Lung (tissue), 11 donors: ENCODE measurements at regions not wholly inside any gene's neighbourhood (a gene's known extent, or its start where the extent isn't known, plus 50 kb on each side); places are given as distances from the start of the nearest gene placed in this dataset.

Experiments
- ATAC-seq: fragments of 200-7000 bp; cut with Tn5 transposase; one replicate; pipeline ENCODE4 v1.9.1; 2020; ENCODE audit warnings: moderate number of reproducible peaks; ENCODE audit not compliant: insufficient read depth, low FRiP score
- DNase-seq, 3 donors: peaks; one replicate each; pipeline ENCODE4 v3.0.0-alpha.2; 2013 to 2017
- H3K27ac ChIP-seq, 2 donors: one replicate each; pipeline ENCODE4 v1.5.1; 2013; ENCODE audit warnings: mild to moderate bottlenecking in 2 of 2, moderate library complexity in 2 of 2, control low read depth in 1 of 2, inconsistent platforms in 1 of 2, low read depth in 1 of 2, low read length in 1 of 2
- H3K27me3 ChIP-seq, 3 donors: one replicate each; pipeline ENCODE4 v1.5.1; 2013; ENCODE audit warnings: low read length in 2 of 3; ENCODE audit not compliant: control insufficient read depth in 3 of 3, insufficient read depth in 3 of 3
- H3K36me3 ChIP-seq, 4 donors: one replicate each; pipeline ENCODE4 v1.5.1; 2013; ENCODE audit warnings: low read length in 4 of 4, mild to moderate bottlenecking in 1 of 4, moderate library complexity in 1 of 4; ENCODE audit not compliant: control insufficient read depth in 4 of 4, insufficient read depth in 4 of 4
- H3K4me1 ChIP-seq, 5 donors: one replicate each; pipeline ENCODE4 v1.5.1; 2013; ENCODE audit warnings: low read length in 5 of 5, mild to moderate bottlenecking in 2 of 5, moderate library complexity in 1 of 5; ENCODE audit not compliant: control insufficient read depth in 5 of 5, insufficient read depth in 5 of 5
- H3K4me3 ChIP-seq: one replicate; pipeline ENCODE4 v1.5.1; 2013; ENCODE audit warnings: mild to moderate bottlenecking, control low read depth, moderate library complexity
- H3K9ac ChIP-seq, 2 donors: one replicate each; pipeline ENCODE4 v1.5.1; 2013; ENCODE audit warnings: low read length in 2 of 2, control low read depth in 1 of 2; ENCODE audit not compliant: insufficient read depth in 1 of 2
- H3K9me3 ChIP-seq, 4 donors: one replicate each; pipeline ENCODE4 v1.5.1; 2013; ENCODE audit warnings: low read length in 3 of 4, mild to moderate bottlenecking in 1 of 4, moderate library complexity in 1 of 4; ENCODE audit not compliant: control insufficient read depth in 4 of 4, insufficient read depth in 3 of 4
- WGBS, 2 donors: extraction: QIAGEN DNeasy Blood & Tissue Kit; methylation state at CpG; one replicate each; pipeline ENCODE4 v1.1.7; 2013; 5-methylcytosine and 5-hydroxymethylcytosine counted together
- TF ChIP-seq, protein P1 (sequence below): IDR thresholded peaks from 2 replicates; pipeline ENCODE4 v1.5.1; 2012; ENCODE audit warnings: mild to moderate bottlenecking; ENCODE audit errors: control extremely low read depth, extremely low read depth
- donor health status: control.
- donor health status: control.
- donor health status: Bipolar disorder and iron deficiency.
- donor health status: healthy.
- donor health status: DM: yes; HTN: yes; CAD: no.

DNA sequence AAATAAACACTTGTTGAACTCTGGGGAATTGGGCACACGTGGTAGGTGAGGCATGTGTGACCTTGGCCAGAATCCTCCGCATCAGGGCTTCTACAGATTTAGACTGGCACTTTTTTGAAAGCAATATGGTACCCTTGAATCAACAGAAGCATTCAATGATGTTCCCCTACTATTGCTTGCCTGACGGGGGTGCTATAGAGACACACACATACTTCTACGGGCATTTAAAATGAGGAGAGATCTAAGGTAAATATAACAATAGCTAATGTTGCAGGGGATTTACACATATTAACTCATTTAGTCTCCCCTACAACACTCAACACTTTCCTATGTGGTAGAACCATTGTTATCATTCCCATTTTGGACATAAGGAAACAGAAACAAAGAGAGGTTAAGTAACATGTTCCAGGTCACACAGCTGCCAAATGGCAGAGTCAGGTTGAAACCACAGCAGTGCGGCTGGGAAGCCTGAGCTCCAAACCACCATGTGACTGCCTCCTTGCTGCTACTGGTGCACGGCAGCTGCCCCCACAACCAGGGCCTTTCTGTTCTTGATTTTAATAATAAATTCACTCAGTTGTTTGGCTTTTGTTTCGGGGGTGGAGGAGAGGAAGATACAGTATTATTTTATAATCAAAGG, 147.4 kb downstream of the ZNF281 start:
- no peak for DNase-seq
- Histone ChIP-seq H3K4me1 (no peaks in the 10 kb centered on the region), H3K27me3 (no peaks in the 10 kb centered on the region), H3K9ac (no peak overlapping the region), H3K9me3 (no peaks in the 10 kb centered on the region), H3K36me3 (no peaks in the 10 kb centered on the region), H3K4me3 (no peak overlapping the region), H3K27ac (no peak overlapping the region)
- WGBS, 2 donors = 89 to 91% methylated on average over 7 of the region's 7 CpGs
- TF ChIP-seq, protein P1, sequence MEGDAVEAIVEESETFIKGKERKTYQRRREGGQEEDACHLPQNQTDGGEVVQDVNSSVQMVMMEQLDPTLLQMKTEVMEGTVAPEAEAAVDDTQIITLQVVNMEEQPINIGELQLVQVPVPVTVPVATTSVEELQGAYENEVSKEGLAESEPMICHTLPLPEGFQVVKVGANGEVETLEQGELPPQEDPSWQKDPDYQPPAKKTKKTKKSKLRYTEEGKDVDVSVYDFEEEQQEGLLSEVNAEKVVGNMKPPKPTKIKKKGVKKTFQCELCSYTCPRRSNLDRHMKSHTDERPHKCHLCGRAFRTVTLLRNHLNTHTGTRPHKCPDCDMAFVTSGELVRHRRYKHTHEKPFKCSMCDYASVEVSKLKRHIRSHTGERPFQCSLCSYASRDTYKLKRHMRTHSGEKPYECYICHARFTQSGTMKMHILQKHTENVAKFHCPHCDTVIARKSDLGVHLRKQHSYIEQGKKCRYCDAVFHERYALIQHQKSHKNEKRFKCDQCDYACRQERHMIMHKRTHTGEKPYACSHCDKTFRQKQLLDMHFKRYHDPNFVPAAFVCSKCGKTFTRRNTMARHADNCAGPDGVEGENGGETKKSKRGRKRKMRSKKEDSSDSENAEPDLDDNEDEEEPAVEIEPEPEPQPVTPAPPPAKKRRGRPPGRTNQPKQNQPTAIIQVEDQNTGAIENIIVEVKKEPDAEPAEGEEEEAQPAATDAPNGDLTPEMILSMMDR = no peak
- no peak for ATAC-seq

DNA sequence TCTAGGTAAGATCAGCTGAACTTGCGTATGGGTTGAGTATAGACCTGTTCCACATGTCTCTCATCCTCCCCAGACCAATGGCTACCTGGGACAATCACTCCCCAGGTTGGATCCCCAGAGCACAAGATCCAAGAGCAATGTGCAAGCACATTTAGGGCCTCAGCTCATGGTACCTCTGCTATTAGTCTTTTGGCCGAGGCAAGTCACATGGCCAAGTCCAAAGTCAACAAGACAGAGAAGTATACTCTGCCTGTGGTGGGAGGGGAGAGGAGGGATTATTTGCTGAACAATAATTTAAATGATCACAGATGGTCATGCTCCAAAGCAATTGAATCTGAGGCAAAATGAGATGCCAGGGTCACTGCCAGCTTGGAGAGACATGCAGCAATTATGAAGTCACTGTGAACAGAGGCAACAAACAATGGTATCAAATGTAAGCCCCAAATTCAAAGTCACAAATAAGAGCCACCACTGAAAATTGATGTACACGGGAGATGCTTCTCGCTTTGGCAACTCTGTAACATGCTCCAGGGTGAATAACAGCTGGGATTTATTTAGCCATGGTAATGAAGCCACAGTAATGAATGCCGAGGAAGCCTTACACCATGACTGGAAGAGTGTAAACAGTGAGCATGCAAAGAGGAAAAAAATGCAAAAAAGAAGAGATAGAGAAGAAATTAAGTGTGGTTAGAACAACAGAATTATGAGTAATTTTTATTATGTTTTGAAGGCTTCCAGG, 149.1 kb downstream of the ZNF281 start:
- DNase-seq = no peak
- H3K4me1 ChIP-seq = no peaks in the 10 kb centered on the region
- H3K27me3 ChIP-seq = no peaks in the 10 kb centered on the region
- no peak for ATAC-seq
- no peak overlapping the region for H3K27ac ChIP-seq
- WGBS, 2 donors = 91 to 96% methylated on average over 5 of the region's 5 CpGs
- no peaks in the 10 kb centered on the region for H3K36me3 ChIP-seq
- no peaks in the 10 kb centered on the region for H3K9me3 ChIP-seq
- H3K9ac ChIP-seq = no peak overlapping the region
- no peak overlapping the region for H3K4me3 ChIP-seq
- TF ChIP-seq, protein P1 = no peak

DNA sequence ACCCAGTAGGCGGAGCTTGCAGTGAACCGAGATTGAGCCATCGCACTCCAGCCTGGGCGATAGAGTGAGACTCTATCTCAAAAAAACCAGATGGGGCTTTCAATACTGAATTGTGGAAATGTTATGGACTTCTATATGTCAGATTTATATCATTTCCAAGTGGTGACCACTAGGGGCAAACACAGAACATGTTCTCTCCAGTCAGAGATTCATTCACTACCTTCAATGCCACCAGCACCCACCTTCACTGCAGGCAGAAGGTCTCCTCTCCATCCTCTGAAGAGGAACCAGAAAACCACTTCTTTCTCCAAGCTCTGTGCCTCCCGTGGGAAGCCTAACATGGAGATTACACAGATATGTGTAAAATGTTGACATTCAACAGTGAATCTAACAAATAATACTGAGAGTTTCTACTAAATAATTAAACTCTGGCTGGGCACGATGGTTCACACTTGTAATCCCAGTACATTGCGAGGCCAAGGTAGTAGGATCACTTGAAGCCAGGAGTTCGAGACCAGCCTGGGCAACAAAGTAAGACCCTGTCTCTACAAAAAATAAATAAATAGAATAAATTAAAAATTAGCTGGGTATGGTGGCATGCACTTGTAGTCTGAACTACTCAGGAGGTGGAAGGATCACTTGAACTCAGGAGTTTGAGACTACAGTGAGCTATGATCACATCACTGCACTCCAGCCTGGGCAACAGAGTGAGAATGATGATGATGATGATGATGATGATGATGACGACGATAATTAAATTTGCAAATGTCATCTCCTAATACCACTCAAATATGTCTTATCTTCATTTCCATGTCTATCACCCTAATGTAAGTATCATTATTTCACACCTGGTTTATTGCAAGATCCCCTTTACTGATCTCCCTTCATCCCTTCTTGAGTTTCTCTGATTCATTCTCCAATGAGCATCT, 151.1 kb downstream of the ZNF281 start:
- H3K27ac ChIP-seq = no peak overlapping the region
- DNase-seq = no peak
- no peaks in the 10 kb centered on the region for H3K27me3 ChIP-seq
- no peaks in the 10 kb centered on the region for H3K9me3 ChIP-seq
- H3K4me1 ChIP-seq = no peaks in the 10 kb centered on the region
- H3K36me3 ChIP-seq = no peaks in the 10 kb centered on the region
- no peak for ATAC-seq
- 89% methylated on average over 10 of the region's 10 CpGs for WGBS, 2 donors
- H3K9ac ChIP-seq = no peak overlapping the region
- no peak overlapping the region for H3K4me3 ChIP-seq
- TF ChIP-seq, protein P1 = no peak
